Esophagus squamous epithelium (tissue), 5 donors: ENCODE measurements at regions not wholly inside any gene's neighbourhood (a gene's known extent, or its start where the extent isn't known, plus 50 kb on each side); places are given as distances from the start of the nearest gene placed in this dataset.

Source experiments
- DNase-seq: peaks from one replicate; lab custom pipeline; 2025; lab: John Stamatoyannopoulos, UW
- H3K27ac ChIP-seq, 4 donors: fragments of 200-600 bp; sonication (generic); one replicate each; pipeline ENCODE4 v1.5.1; 2016 to 2019; ENCODE audit warnings: mild to moderate bottlenecking in 1 of 4
- H3K27me3 ChIP-seq, 4 donors: fragments of 200-600 bp; sonication (generic); 1 replicate in 3 of 4; 2 replicates in 1 of 4; pipeline versions ENCODE4 v1.5.1 to v1.6.0; 2017 to 2021; ENCODE audit warnings: antibody characterized with exemption in 1 of 4
- H3K36me3 ChIP-seq, 3 donors: fragments of 200-600 bp; sonication (generic); one replicate each; pipeline ENCODE4 v1.5.1; 2016 to 2019
- H3K4me1 ChIP-seq, 3 donors: fragments of 200-600 bp; sonication (generic); one replicate each; pipeline ENCODE4 v1.5.1; 2017 to 2019
- H3K4me3 ChIP-seq, 4 donors: fragments of 200-600 bp; sonication (generic); 1 replicate in 3 of 4; 2 replicates in 1 of 4; pipeline ENCODE4 v1.5.1; 2016 to 2019; ENCODE audit warnings: mild to moderate bottlenecking in 2 of 4, moderate library complexity in 1 of 4
- H3K9me3 ChIP-seq, 3 donors: fragments of 200-600 bp; sonication (generic); one replicate each; pipeline ENCODE4 v1.5.1; 2016 to 2019
- POLR2A ChIP-seq, 4 donors: fragments of 450-650 bp; IDR thresholded peaks; one replicate each; pipeline ENCODE4 v1.6.1; 2017; ENCODE audit warnings: antibody characterized with exemption in 4 of 4, mild to moderate bottlenecking in 4 of 4, moderate library complexity in 3 of 4
- WGBS, 2 donors: methylation state at CpG; one replicate each; pipeline ENCODE4 v1.1.5; 2018; 5-methylcytosine and 5-hydroxymethylcytosine counted together
- intact Hi-C: fragments of 100-400 bp; cut with DNase I; formaldehyde crosslinking; loops from one replicate; pipeline ENCODE4 v1.15.0; 2022
- TF ChIP-seq, protein P1 (sequence below), 6 experiments: fragments of 450-650 bp in 4 of 6; fragments of 200-600 bp in 2 of 6; sonication (generic) in 2 of 6; IDR thresholded peaks; one replicate each; pipeline ENCODE4 v1.5.1; 2016 to 2019; ENCODE audit warnings: antibody characterized with exemption in 6 of 6, mild to moderate bottlenecking in 4 of 6, moderate library complexity in 4 of 6
- donor health status: DM: yes; HTN: yes; CAD: no.

DNA sequence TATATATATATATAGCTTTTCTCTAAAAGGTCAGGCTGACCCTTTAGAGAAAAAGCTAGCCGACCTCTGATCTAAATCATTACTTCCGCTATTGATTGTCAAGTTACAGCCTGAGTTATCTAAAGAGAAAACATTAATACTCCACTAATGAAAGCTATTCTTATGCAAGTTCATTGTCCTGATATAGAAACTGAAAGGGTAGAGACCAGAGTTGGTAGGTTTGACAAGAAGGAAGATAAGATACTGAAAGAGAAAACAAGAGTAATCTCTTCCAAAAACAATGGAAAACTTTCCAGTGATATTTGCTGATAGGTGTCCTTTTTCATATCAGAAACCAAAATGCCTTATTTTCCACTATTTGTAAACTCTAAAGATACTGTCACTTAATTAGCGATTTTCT lies 62.8 kb upstream of the SLC39A10 start:
- Histone ChIP-seq H3K9me3 (no peaks in the 10 kb centered on the region), H3K27me3 (no peaks in the 10 kb centered on the region), H3K36me3 (no peaks in the 10 kb centered on the region), H3K4me3 (no peak overlapping the region), H3K4me1 (no peaks in the 10 kb centered on the region), H3K27ac (no peak overlapping the region)
- TF ChIP-seq POLR2A (IDR thresholded peaks at IDR 0.05), result no peak
- TF ChIP-seq, protein P1, sequence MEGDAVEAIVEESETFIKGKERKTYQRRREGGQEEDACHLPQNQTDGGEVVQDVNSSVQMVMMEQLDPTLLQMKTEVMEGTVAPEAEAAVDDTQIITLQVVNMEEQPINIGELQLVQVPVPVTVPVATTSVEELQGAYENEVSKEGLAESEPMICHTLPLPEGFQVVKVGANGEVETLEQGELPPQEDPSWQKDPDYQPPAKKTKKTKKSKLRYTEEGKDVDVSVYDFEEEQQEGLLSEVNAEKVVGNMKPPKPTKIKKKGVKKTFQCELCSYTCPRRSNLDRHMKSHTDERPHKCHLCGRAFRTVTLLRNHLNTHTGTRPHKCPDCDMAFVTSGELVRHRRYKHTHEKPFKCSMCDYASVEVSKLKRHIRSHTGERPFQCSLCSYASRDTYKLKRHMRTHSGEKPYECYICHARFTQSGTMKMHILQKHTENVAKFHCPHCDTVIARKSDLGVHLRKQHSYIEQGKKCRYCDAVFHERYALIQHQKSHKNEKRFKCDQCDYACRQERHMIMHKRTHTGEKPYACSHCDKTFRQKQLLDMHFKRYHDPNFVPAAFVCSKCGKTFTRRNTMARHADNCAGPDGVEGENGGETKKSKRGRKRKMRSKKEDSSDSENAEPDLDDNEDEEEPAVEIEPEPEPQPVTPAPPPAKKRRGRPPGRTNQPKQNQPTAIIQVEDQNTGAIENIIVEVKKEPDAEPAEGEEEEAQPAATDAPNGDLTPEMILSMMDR (IDR thresholded peaks at IDR 0.05), result no peak
- intact Hi-C loops, result no loop called here
- WGBS, 2 donors, result 67 to 84% methylated on average over 3 of the region's 3 CpGs
- no peak for DNase-seq

DNA sequence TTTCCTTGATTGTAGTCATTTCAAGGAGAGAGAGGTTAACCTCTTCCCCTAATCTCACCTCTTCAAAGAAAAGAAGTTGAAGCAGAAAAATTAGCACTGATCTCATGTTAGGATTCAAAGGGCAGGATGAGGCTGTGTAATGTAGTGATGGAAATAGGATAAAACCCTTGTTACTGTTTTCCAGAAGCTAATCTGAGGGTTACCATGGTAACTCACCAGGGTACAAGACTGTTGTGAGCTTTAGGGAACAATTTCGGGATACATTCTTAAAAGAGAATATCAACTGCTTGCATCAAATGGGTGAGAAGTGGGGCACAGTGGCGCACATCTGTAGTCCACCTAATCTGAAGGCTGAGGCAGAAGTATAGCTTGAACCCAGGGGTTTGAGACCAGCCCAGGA lies 64.9 kb upstream of the SLC39A10 start:
- WGBS, 2 donors, result 93 to 95% methylated on average over 2 of the region's 2 CpGs
- no peak for DNase-seq
- TF ChIP-seq, protein P1 (IDR thresholded peaks at IDR 0.05), result no peak
- no peaks in the 10 kb centered on the region for H3K27me3 ChIP-seq
- H3K4me1 ChIP-seq, result no peaks in the 10 kb centered on the region
- H3K4me3 ChIP-seq, result no peak overlapping the region
- H3K27ac ChIP-seq, result no peak overlapping the region
- no peaks in the 10 kb centered on the region for H3K9me3 ChIP-seq
- intact Hi-C loops, result no loop called here
- no peaks in the 10 kb centered on the region for H3K36me3 ChIP-seq

DNA sequence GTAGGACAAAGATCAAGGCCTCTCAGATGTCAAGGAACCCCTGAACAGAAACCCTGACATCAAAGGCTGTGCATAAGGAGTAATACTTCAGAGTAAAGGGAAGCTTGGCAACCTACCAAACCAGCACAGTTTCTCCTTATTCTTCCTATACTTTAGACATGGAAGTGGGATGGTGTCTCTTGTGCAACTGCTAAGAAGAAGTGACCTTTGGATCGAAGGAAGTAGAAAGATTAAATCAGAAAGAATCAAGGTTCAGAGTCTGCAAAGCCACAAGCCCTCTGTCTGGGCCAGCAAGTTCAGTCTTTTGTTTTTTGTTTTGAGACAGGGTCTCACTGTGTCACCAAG lies 66.2 kb upstream of the SLC39A10 start:
- 24 to 46% methylated on average over 1 of the region's 1 CpG for WGBS, 2 donors
- intact Hi-C loops, result no loop called here

DNA sequence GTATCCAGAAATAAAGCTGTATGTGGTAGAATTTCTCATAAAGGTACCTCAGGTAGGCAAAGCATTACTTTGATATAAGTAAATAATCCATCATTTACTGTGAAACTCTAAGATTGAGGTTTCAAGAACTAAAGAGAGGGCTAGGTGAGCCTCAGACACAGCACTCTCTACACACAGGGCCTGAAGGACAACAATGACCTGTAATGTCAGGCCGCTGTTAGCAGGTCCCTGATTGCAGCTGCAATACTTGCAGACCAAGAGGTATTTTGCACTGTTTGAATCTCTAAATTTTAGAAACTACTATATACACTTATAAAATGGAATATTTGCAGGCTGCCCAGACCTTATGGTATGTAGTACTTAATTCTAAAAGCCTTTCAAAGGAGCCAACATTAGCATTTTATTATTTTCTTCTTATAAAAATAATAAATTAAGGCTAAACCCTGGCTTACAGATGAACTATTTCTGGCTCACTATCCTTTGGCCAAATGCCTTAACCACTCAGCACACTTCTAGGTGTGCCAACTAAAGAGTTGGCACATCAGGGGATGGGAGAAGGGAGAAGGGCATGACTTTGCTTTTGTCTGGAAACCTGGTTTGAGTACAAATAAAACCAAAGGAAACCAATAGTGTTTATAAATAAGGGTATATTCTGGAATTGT lies 66.7 kb upstream of the SLC39A10 start:
- Histone ChIP-seq H3K4me1 (no peaks in the 10 kb centered on the region), H3K9me3 (no peaks in the 10 kb centered on the region), H3K36me3 (no peaks in the 10 kb centered on the region), H3K27ac (no peak overlapping the region), H3K27me3 (no peaks in the 10 kb centered on the region), H3K4me3 (no peak overlapping the region)
- no peak for DNase-seq
- WGBS, 2 donors, result 93 to 100% methylated on average over 1 of the region's 1 CpG
- TF ChIP-seq, protein P1 (IDR thresholded peaks at IDR 0.05), result no peak
- intact Hi-C loops, result no loop called here

More for the DNA sequence above, 66.2 kb upstream of the SLC39A10 start:
- no peaks in the 10 kb centered on the region for H3K9me3 ChIP-seq
- no peak overlapping the region for H3K27ac ChIP-seq
- H3K4me3 ChIP-seq, result no peak overlapping the region
- H3K36me3 ChIP-seq, result no peaks in the 10 kb centered on the region
- no peak for DNase-seq
- no peaks in the 10 kb centered on the region for H3K4me1 ChIP-seq
- no peaks in the 10 kb centered on the region for H3K27me3 ChIP-seq
- TF ChIP-seq, protein P1 (IDR thresholded peaks at IDR 0.05), result no peak
- no peak for TF ChIP-seq POLR2A (IDR thresholded peaks at IDR 0.05)

DNA sequence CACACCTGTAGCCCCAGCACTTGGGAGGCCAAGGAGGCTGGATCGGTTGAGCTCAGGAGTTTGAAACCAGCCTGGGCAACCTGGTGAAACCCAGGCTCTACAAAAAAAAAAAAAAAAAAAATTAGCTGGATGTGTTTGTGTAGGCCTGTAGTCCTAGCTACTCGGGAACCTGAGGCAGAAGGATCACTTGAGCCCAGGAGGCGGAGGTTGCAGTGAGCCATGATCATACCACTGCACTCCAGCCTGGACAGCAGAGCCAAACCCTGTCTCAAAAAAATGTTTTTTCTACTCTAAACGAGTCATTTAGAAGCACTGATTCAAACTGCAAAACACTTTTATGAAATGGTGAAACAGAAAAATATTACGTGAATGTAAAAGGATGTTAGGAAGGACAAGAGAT lies 69.1 kb upstream of the SLC39A10 start:
- no peak overlapping the region for H3K4me3 ChIP-seq
- H3K9me3 ChIP-seq, result no peaks in the 10 kb centered on the region
- no peaks in the 10 kb centered on the region for H3K36me3 ChIP-seq
- TF ChIP-seq POLR2A (IDR thresholded peaks at IDR 0.05), result no peak
- TF ChIP-seq, protein P1 (IDR thresholded peaks at IDR 0.05), result no peak
- H3K4me1 ChIP-seq, result no peaks in the 10 kb centered on the region
- intact Hi-C loops, result no loop called here
- WGBS, 2 donors, result 80 to 83% methylated on average over 5 of the region's 5 CpGs
- H3K27me3 ChIP-seq, result no peaks in the 10 kb centered on the region
- DNase-seq, result no peak
- H3K27ac ChIP-seq, result no peak overlapping the region
